Stomach (tissue), 4 donors: ENCODE measurements at regions not wholly inside any gene's neighbourhood (a gene's known extent, or its start where the extent isn't known, plus 50 kb on each side); places are given as distances from the start of the nearest gene placed in this dataset.

Source experiments
- CTCF ChIP-seq, 7 experiments: fragments of 450-650 bp in 4 of 7; fragments of 200-600 bp in 3 of 7; sonication (generic) in 3 of 7; IDR thresholded peaks; one replicate each; pipeline ENCODE4 v1.5.1; 2016 to 2019; ENCODE audit warnings: antibody characterized with exemption in 7 of 7, control low read depth in 2 of 7, mild to moderate bottlenecking in 1 of 7
- POLR2AphosphoS5 ChIP-seq, 3 donors: sonication (generic); formaldehyde crosslinking; IDR thresholded peaks; one replicate each; pipeline ENCODE4 v1.6.1; 2016; ENCODE audit warnings: antibody characterized with exemption in 3 of 3

DNA sequence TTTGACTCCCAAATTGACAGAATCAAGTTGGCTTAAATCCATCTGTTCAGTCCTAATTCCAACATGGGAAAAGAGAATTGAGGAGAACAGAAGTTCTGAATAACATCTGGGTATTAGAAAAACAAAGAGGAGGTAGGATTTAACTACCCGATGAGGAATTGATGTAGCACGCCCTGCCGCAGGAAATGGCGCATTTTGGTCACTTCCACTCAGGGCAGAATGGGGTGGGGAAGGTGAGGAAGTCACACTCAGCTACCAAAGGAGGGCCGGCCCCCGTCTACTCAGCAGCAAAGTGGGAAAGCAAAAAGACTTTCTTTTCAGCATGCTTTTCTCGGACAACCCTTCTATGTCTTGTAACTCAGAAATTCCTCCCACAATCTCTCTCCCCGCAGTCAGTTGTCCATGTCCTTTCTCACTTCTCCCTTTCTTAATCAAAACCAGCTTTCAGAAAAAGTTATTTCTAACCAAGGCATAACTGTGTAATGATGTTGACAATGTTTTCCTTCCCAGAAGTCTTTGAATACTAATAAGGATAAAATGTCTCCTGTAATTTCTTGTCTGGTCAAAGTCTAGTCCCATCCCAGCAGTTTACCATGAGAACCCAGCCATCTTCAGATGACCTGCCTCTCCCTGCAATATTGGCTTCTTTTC is 60.5 kb upstream of the SIPA1L2 start:
- TF ChIP-seq CTCF (IDR thresholded peaks at IDR 0.05) (no peak), POLR2AphosphoS5 (IDR thresholded peaks at IDR 0.05) (no peak)
